NB4 (cell line): ENCODE measurements at regions not wholly inside any gene's neighbourhood (a gene's known extent, or its start where the extent isn't known, plus 50 kb on each side); places are given as distances from the start of the nearest gene placed in this dataset.

Experiments used
- DNase-seq: peaks from one replicate; pipeline ENCODE4 v3.0.0; 2010; ENCODE audit warnings: low read depth
- H3K4me3 ChIP-seq: one replicate; pipeline ENCODE4 v1.5.1; 2011; ENCODE audit warnings: mild to moderate bottlenecking, low read depth, low read length, moderate library complexity
- MYC ChIP-seq: IDR thresholded peaks from 2 replicates; pipeline ENCODE4 v1.6.1; 2011; ENCODE audit warnings: low read depth, low read length
- POLR2A ChIP-seq: IDR thresholded peaks from 2 replicates; pipeline ENCODE4 v1.6.1; 2011; ENCODE audit warnings: mild to moderate bottlenecking; ENCODE audit not compliant: insufficient read length; ENCODE audit errors: extremely low read depth
- TF ChIP-seq, protein P1 (sequence below): IDR thresholded peaks from one replicate; pipeline ENCODE4 v1.5.1; 2012; ENCODE audit warnings: low read depth, low read length
- TF ChIP-seq, protein P2 (sequence below): IDR thresholded peaks from 2 replicates; pipeline ENCODE4 v1.6.1; 2011; ENCODE audit warnings: low read depth, low read length

DNA sequence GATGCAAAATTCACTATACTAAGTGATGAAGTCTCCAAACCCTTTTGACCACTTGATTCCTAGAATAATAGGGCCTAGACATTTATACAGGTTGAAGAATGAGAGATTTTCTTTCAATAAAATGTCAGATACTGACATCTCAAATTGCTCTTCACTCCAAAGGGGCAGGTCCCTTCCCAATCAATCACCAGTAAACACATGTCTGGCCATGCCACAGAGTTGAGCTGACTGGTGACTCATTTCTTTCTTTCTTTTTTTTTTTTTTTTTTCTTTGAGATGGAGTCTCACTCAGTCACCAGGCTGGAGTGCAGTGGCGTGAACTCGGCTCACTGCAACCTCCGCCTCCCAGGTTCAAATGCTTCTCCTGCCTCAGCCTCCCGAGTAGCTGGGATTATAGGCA is 388.6 kb upstream of the BTBD3 start:
- H3K4me3 ChIP-seq, result no peak overlapping the region
- TF ChIP-seq, protein P1, sequence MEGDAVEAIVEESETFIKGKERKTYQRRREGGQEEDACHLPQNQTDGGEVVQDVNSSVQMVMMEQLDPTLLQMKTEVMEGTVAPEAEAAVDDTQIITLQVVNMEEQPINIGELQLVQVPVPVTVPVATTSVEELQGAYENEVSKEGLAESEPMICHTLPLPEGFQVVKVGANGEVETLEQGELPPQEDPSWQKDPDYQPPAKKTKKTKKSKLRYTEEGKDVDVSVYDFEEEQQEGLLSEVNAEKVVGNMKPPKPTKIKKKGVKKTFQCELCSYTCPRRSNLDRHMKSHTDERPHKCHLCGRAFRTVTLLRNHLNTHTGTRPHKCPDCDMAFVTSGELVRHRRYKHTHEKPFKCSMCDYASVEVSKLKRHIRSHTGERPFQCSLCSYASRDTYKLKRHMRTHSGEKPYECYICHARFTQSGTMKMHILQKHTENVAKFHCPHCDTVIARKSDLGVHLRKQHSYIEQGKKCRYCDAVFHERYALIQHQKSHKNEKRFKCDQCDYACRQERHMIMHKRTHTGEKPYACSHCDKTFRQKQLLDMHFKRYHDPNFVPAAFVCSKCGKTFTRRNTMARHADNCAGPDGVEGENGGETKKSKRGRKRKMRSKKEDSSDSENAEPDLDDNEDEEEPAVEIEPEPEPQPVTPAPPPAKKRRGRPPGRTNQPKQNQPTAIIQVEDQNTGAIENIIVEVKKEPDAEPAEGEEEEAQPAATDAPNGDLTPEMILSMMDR, result no peak
- TF ChIP-seq, protein P2, sequence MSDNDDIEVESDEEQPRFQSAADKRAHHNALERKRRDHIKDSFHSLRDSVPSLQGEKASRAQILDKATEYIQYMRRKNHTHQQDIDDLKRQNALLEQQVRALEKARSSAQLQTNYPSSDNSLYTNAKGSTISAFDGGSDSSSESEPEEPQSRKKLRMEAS, result no peak
- TF ChIP-seq MYC (no peak), POLR2A (no peak)
- DNase-seq, result no peak

DNA sequence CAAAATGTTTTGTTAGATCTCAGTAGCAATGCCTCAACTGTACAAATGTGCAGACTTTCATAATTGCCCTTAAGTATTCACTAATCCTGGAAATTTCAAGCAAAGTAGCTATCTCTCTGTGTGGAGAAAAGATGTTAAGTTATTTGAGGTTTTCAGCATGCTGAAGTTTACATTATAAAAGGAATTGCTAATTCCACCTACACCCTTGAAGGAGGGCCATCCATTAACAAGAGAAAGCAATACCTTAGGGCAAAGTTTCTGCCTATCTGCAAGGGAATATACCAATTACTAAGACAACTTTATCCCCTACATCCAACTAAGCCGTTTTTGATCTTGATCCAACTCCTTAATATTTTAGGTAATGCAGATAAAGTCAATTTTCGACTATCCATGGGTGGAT is 380.7 kb upstream of the BTBD3 start:
- H3K4me3 ChIP-seq, result no peak overlapping the region
- no peak for DNase-seq
- no peak for TF ChIP-seq MYC
- TF ChIP-seq, protein P2, result no peak
- no peak for TF ChIP-seq POLR2A
- TF ChIP-seq, protein P1, result no peak

DNA sequence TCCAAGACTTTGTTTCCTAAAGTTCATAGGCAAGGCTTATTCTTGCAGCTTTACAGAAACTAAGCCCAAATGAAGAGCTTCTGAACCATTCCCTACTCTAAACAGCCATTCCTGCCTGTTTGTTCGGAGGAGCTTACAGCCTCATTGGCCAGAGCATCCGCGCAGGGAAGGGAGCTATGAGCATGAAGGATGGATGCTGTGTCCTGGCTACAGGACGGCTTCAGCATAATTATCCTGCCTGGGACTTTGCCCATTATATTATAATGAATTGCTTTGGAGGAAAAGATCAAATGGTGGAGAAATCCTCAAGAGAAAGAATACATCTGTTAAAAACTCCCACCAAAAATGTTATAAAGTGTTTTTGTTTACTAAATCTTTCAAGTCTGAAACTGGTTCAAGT is 378.2 kb upstream of the BTBD3 start:
- TF ChIP-seq, protein P2, result no peak
- TF ChIP-seq, protein P1, result no peak
- TF ChIP-seq MYC (no peak), POLR2A (no peak)
- DNase-seq, result no peak
- H3K4me3 ChIP-seq, result no peak overlapping the region

DNA sequence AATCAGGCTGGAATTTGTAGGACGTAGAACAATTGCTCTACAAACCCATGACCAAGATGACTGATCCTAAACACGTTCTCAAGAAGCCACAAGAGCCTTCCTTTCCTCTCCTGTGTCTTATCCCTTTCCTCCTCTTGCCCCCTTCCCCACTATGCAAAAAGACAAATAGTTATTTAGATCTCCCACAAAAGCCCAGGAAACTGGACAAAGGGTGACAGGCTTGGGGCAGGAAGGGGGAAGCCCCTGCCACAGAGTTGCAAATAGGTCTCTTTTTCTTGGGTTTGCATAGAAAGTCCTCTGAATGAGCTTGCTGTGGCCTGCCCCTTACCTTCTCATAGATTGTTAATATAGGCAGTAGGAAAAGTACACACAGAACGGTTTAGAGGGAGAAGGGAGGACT is 377.1 kb upstream of the BTBD3 start:
- DNase-seq, result no peak
- no peak overlapping the region for H3K4me3 ChIP-seq

DNA sequence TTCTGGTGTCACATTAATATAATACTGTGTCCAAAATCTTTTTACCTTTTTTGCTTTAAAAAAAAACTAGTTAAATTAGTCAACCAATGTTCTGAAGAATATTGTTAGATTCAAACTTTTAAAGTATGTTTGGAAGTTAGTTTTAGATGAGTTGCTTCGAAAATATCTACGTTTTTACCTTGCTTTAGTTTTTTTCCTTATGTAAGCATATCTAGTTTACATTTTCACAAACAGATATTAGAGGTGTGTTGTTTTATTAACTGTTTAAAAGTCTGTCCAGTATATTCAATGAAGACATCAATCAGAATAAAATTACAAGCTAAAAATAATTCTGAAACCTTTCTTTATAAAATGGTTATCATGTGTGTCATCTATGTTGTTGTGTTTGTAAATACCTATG is 375.0 kb upstream of the BTBD3 start:
- DNase-seq, result no peak
- H3K4me3 ChIP-seq, result no peak overlapping the region
- TF ChIP-seq, protein P1, result no peak
- TF ChIP-seq, protein P2, result no peak
- TF ChIP-seq MYC (no peak), POLR2A (no peak)

More for the DNA sequence above, 377.1 kb upstream of the BTBD3 start:
- TF ChIP-seq POLR2A (no peak), MYC (no peak)
- TF ChIP-seq, protein P1, result no peak
- TF ChIP-seq, protein P2, result no peak

DNA sequence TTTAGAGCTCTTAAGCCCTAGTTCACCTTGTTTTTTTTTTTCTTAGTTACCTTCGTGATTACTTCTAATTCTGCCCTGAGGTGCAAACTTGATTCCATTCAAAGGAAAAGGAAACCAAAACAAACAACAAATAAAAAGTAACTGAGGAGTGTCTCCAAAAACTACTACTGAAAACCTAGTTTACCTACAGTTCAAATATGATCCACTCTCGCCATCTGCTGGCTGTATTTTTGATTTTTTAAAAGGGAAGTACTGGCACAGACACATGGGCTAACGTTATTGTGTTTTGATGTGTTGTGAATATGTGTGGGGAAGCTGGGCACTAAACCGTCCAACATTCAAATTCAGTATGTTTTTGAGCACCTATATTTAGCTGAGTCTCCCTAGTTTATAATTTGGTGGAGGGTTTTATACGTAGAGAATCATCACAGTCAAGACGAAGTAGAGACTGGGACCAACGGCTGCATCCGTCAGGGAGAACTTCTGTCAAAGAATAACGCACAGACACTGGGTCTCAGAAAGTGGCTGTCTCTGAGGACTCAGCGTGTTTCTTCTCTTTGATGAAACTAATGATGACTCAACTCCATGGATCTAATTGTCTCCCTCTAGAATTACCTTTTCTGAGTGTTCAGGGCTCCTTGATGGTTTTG is 373.5 kb upstream of the BTBD3 start:
- no peak overlapping the region for H3K4me3 ChIP-seq
- TF ChIP-seq, protein P2, result peak; percentile 6; the same call in 1 of the 2 replicates
- TF ChIP-seq POLR2A, result no peak
- TF ChIP-seq, protein P1, result peak; percentile 19
- 0 out of 2 replicates have a peak, but pooled peaks have one; percentile 34 for TF ChIP-seq MYC
- peak; percentile 69 for DNase-seq
